HT-29 (cell line): ENCODE measurements at regions not wholly inside any gene's neighbourhood (a gene's known extent, or its start where the extent isn't known, plus 50 kb on each side); places are given as distances from the start of the nearest gene placed in this dataset.
A peak's percentile ranks its signal among the peaks of the same experiment; 100 is the strongest.

Experiments used
- DNase-seq: peaks from one replicate; pipeline ENCODE4 v3.0.0-alpha.2; 2015; ENCODE audit warnings: low spot score

DNA sequence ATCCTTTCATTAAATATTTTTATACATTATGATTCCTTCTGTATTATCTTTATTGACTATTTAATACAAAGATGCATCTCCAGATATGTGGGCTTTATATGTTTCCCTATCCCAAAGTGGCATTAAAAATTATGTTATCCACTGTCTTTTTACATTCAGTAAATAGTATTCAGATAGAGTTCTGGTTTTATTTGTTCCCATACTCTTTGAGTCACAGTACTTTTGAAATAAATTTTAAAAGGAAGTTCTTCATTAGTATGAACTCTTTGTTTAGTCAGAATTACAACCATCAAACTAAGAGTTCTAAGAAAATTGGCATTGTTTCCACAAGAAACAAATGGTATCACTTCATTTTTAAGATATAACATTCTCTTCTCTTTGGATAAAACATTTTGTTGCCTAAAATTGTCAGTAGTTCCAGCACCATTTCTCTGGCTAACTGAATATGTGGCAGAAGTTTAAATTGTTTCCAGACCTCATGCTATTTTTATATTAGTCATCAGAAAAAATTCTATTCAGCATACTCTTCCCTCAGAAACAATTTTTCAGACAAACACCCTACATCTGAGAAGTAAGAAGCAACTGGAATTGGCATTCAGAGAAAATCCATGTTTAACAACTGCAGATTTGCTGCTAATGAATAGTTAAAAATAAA lies 88.5 kb upstream of the COL5A2 start:
- DNase-seq = no peak

DNA sequence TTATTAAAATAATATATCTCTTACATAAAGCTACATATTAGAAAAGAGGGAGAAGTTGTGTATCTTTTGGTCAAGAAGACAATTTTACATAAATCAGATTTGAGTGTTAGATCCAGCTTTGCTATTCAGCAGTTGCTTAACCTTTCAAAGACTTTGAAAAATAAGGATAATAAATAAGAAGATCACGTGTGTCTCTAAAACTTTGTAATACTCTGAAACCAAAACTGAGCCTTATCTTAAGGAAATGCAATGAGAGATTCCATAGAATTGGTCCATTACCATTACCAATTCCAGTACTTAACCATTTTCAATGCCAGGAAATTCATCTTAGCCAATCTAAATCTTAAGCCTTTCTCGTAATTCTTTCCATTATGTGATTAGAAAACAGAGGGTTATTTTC lies 89.2 kb upstream of the COL5A2 start:
- DNase-seq = no peak

DNA sequence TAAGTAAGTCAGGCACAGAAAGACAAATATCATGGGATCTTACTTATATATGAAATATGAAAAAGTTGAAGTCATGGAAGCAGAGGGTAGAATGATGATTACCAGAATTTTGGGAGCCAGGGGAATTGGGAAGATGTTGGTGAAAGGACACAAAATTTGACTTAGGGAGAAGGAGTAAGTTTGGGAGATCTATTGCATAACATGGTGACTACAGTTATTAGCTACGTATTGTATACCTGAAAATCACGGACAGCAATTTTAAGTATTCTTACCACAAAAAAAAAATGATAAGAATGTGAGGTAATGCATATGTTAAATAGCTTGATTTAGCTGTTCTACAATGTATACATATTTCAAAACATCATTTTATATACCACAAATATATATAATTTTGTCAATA lies 94.2 kb upstream of the COL5A2 start:
- no peak for DNase-seq

DNA sequence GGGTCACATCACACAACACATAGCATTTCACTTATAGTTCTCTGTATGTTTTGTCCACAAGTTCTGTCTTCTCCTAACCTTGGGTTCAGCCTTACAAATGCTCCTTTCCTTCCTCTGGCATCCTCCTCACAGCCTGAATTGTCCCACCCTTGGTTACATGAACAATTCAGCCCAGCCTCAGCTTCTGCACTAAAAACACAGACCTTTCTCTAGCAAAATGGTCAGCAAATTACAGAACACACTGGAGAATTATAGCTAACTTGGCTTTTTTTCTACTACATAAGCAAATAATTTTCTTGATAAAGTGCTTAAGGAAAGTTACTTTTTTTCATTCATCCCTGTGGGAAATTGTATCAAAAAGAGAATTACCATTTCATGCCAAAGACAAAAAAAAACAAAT lies 94.8 kb upstream of the COL5A2 start:
- no peak for DNase-seq

DNA sequence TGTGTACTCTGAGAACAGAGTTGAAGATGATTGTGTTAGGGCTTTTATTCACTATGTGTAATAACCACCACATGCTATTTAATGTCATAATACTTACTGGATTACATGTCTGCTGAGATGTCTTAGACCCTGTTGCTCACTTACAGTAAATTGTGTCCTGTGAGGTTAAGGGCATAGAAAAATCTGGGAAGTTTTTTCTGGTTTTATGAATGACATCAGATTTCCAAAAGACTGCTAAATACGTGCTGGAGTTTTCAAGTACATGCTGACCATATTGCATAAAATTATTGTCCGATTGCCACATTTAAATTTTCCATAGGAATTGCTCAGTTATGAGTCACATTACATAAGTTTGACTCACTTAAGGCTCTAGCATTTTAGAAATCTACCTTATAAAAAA lies 96.7 kb upstream of the COL5A2 start:
- DNase-seq = no peak

DNA sequence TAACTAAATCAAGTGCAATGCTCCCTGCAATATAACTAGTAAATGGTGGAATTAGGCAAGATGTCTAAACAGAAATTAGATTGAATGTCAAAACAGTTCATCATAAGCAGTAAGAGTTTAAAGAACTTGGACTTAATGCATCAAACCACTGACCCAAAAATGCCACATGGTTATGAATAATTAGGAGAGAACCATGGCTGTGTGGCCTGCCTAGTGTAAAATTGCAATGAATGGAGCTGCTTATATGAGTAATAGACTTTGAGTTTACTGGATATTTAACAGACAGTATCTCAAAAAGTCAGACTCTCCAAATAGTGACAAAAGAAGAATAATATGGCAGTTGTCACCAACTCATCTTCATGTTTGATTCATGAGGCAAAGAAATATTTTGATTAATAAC lies 101.6 kb upstream of the COL5A2 start:
- no peak for DNase-seq

DNA sequence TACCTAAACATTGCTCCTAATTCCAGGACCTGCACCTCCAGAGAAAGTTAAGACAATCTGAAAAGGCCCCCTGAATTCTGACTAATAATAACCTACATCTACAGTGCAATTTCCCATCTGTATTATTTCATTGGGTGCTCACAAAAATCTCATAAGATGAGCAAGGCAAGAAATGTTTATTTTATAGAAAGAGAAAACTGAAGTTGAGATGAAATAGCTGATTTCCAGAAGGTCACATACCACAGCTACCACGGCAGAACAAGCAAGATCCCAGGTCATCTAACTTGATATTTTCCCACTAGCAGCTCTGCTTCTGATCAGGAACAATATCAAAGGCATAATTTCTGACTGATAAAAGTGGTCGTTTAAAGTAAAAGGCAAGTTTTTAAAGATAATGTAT lies 105.8 kb upstream of the COL5A2 start:
- no peak for DNase-seq

DNA sequence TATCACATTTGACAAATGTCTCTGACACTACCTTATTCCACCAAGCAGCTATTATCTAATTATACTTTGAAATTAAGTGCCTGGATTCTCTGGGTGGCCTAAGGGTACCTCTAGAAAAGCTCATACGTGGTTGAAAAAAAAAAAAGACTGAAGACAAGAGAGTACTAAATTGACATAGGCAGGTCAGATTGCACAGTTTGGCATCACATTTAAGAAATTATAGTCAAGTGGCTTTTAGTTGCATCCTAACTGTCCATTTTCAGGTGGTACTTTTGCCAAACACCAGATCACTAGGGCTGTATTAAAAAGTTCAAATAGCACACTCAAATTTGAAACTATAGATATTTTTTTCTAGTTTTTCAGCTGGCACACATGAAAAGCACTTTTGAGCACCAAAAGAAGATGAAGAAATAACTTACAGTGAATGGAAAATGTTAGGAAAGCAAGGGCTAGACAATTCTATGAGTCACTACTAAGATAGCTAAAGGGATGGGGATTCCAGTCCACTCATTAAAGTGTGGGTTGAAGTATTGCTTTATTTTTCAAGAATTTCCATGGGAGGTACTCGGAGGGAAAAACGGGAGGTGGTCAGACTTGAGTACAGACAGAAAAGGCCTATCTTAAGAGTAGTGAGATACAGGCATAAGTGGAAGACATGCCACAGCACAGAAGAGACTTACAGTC lies 106.5 kb upstream of the COL5A2 start:
- no peak for DNase-seq

DNA sequence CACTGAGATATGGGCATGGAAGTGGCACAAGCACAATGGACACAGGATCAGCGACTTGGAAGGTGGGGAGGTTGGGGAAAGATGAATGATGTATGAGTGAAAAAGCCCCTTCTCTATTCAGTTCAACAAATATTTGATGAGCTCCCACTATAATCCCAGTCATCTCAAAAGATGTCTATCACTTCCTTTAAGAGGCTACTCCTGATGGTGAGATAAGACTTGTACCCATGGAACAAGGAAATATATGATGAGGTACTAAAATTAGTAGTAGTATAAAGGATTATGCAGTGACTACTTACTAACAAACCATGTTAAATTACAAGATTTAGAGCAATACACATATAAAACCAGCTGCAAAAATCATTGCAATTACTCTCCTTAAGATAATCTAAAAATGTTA lies 107.8 kb upstream of the COL5A2 start:
- no peak for DNase-seq

DNA sequence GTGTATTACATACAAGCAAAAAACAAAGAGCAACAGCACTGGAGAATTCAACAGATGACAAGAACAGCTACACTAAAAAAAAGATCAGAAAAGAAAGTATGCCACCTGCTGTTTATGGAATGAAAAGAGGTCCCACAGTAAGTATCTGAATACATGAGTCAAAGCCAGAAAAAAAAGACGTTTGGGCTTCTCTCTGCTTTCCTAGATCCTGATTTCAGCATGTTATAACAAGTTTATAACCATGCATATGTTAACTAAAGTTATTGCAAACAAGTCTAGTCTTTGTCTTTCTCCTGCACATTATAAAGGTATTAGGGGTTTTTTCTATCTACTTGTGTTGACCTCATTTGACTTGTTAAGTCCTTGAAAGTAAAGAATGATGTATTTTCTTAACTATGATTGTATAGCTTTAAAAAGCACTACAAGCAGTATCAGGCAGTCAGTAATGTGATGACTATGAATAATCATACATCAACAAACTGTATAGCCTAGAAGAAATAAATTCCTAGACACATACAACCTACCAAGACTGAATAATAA lies 108.5 kb upstream of the COL5A2 start:
- peak; percentile 58 for DNase-seq

DNA sequence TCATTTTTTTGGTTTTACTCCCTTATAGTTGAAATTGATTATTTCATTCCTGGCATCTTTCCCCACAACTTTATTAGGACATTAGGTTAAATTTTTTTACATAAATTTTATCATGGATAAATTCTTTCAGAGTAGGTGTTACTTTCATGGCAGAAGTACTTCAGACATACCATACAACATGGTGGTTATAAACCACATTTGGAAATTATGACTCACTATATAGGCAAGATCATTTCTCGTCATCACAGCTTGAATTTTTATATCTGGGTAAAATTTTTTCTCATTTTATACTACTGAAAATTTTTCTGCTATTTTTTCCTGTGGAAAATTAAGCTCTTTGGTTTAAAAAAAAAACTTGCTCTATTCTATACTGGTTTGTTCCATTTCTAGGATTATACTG lies 111.9 kb upstream of the COL5A2 start:
- DNase-seq = no peak

DNA sequence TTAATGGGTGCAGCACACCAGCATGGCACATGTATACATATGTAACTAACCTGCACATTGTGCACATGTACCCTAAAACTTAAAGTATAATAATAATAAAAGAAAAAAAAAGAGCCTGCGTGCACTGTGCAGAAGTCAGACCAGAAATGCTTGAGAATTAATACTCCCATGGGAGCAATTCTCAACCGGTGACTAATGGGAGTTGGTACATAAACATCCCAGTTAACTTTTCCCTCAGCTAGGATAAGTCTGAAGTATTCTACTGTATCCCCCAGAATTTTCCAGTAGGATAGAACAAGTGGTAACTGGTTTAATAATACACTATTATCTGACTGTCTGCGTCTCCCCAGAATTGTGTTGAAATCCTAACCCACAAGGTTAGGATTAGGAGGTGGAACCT lies 113.6 kb upstream of the COL5A2 start:
- DNase-seq = no peak

DNA sequence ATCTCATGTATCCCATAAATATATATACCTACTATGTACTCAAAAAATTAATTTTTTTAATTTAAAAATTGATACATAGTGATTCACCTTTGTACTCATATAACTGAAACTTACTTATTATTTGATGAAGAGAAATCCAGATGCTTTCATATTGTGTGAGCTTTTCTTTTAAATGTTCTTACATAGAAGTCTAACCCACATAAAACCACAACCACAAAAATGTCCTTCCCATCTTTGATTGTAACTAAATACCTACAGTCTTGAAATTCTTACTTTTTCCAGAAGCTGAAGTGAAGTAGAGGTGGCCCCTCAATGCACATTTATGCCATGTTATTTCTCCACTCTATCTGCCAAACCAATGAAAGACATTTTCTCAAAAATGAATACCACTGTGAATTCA lies 117.9 kb upstream of the COL5A2 start:
- DNase-seq = no peak

DNA sequence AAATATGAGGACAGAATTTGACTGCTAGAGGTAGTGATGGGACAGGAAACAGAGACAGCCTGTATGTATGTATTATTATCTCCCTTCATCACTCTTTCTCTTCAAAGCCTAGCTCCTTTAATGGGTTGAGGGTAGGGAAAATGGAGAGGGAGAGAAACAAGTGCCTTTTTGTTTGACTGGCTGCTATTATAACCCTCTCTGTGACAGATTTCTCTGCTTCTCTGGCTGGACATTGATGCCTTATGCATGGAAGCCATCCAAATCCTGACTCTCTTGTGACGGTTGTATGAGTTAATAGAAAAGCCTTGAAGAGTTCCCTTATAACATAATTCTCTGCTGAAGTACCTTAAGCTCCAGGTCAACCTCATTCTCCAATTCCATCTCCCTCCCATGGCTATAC lies 118.5 kb upstream of the COL5A2 start:
- no peak for DNase-seq

DNA sequence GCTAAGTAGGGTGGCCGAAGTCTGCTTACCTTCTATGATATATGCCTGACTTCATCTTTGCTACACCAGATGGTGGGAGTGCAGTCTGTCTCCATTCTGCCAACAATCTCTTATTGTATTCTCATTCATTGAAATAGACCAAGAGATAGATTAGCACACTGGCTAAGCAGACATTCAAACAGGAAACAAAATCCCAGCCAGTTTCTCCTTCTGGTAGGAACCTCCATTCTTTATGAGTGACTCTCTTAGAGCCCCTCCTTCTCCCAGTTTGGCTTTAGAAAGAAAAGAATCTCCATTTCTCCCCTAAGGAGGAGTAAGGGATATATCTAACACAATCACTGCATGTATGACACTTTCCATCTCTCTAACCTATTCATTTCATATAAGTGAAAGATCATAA lies 118.9 kb upstream of the COL5A2 start:
- no peak for DNase-seq

DNA sequence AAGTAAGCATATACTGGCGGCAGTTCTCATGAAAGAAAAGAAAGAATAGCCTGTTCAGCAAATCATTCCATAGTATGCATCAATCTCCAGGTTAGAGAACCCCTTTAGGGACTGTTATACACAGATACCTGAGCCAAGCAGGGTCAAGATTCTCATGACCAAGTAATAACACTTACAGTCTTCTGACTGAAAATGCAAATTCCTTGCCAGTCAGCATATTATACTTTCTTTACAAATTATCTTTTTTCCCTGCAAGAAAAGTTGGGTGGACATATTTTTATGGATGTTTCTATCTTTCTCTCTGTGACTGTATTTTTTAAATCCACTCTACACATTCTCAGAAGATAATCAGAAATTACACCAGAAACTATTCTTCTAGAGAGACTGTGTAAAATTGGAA lies 120.4 kb upstream of the COL5A2 start:
- no peak for DNase-seq

DNA sequence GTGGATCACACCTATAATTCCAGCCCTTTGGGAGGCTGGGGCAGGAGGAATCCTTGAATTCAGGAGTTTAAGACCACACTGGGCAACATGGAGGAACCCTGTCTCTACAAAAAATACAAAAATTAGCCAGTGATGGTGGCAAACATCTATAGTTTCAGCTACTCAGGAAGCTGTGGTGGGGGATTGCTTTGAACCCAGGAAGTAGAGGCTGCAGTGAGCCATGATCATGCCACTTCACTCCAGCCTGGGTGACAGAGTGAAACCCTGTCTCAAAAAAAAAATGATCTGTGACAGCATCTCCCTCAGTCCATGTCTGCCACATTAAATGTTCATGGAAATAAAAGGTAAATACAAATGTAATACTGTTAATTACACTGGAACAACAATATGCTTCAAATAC lies 121.4 kb upstream of the COL5A2 start:
- no peak for DNase-seq

DNA sequence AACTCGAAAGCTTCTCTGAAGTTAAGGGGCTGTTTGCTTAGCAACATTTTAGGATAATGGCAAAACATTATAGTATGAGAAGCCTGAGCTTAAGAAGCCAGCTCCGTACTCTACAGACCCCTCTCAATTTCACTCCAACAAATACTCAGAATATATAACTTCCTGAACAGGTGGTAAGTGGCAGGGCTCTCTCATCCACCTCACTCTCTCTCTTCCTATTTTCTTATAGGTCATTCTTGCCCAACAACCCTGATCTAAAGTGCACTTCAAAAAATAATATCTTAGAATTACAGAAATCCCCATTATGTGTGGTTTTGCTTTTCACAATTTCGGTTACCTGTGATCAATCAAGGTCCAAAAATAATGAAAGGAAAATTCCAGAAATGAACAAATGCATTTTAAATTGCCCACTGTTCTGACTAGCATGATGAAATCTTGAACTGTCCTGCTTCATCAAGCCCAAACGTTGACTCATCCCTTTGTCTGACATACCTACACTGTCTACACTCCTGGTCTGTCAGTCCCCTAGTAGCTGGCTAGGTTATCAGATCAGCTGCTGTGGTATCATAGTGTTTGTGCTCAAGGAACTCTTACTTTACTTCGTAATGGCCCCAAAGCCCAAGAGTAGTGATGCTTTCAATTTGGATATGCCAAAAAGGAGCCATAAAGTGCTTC lies 122.8 kb upstream of the COL5A2 start:
- DNase-seq = no peak

DNA sequence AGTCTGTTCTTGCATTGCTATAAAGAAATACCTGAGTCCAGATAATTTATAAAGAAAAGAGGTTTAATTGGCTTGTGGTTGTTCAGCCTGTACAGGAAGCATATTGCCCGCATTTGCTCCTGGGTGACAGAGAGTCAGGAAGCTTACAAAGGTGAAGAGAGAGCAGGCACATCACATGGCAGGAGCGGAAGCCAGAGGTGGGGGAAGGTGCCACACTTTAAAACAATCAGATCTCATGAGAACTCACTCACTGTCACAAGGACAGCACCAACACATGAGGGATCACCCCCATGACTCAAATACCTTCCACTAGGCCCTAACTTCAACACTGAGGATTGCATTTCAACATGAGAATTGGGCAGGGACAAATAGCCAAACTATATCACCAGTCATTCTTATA lies 124.8 kb upstream of the COL5A2 start:
- no peak for DNase-seq

DNA sequence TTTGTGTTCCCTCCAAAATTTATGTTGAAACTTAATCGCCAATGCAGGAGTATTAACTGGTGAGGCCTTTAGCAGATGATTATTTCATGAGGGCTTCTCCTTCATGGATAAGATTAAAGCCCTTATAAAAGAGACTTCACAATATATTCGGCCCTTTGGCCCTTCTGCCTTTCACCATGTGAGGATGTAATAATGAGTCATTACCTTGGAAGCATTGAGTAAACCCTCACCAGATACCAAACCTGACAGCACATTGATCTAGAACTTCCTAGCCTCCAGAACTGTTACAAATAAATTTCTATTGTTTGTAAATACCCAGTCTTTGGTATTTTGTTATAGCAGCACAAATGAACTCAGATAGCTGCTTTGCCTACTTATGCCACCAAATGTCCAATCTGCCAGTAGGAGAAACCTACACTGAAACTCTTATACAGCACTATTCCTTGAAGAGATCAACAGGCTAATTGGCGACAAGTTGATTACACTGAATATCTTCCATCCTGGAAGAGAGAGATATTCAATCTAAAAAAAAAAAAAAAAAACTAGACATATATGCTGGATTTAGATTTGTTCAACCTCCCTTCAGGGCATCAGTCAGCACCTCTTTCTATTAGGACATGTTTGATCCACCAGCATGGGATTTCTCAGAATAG lies 125.9 kb upstream of the COL5A2 start:
- no peak for DNase-seq

DNA sequence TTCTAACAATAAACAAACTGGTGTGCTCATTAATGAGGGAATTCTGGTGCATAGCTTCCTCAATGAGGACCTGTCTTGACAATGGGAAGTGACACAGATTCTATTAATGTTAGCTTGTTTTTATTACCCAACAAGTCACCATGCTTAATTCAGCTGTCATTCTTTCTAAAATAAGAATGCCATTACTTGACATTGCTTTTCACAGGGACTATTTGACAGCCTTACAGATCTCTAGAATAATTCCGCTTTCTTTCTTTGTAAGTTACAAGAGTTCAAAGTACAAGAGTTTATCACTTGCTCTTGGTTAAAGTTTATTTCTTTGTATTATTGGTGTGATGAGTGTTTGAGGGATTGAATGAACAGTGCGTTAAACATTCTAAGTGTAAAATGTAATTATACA lies 127.0 kb upstream of the COL5A2 start:
- no peak for DNase-seq

DNA sequence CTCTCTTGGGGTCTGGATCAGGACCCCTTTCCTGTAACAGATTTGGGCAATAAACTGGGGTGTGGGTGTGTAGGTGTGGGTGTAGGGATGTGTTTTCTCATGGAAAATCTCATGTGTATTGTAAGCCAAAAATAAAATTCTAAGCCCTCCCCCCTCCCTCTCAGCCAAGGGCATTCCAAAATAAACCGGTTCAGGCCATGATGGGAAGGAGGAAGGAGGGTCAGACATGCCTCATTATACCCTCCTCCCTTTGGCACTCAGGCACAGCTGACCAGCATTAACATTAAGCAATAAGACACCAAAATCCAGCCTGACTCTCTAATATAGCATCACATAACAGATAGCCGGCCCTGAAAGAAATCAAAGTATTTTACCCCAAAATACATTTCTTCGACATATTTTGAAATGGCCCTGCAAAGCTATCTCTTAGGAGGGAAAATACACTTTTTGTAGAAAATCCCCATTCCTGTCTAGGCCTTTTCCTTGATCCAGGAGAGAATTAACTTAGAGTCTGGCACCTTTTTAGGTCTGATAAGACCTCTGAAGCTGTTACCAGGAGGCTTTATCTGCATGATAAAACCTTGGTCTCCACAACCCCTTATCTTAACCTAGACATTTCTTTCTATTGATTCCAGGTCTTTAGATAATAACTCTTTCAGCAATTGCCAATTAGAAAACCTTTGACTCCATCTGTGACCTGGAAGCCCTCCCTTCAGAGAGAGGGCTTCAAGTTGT lies 128.7 kb upstream of the COL5A2 start:
- no peak for DNase-seq
